ENCODE measurements at regions not wholly inside any gene's neighbourhood (a gene's known extent, or its start where the extent isn't known, plus 50 kb on each side); places are given as distances from the start of the nearest gene placed in this dataset.

DNA sequence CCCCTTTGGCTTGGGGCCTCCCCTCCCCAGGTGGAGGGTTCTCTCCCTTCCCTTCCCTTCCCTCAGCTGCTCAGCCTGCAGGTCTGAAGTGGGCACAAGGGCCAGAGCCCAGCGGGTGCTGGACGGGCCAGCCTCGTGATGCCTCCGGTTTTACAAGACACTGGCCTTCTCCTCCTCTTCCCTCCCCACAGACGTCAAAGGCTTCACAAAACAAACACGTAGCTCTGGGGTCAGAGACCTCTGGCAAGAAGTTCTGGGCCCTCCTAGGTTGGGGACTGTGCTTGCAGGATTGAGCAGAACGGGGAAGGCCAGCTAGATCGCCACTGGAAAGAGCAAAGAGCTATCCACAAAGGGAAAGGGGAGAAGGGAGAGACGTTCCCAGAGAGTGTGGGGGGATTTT, 81.4 kb upstream of the TPM1 start:
- TF ChIP-seq, protein P1, sequence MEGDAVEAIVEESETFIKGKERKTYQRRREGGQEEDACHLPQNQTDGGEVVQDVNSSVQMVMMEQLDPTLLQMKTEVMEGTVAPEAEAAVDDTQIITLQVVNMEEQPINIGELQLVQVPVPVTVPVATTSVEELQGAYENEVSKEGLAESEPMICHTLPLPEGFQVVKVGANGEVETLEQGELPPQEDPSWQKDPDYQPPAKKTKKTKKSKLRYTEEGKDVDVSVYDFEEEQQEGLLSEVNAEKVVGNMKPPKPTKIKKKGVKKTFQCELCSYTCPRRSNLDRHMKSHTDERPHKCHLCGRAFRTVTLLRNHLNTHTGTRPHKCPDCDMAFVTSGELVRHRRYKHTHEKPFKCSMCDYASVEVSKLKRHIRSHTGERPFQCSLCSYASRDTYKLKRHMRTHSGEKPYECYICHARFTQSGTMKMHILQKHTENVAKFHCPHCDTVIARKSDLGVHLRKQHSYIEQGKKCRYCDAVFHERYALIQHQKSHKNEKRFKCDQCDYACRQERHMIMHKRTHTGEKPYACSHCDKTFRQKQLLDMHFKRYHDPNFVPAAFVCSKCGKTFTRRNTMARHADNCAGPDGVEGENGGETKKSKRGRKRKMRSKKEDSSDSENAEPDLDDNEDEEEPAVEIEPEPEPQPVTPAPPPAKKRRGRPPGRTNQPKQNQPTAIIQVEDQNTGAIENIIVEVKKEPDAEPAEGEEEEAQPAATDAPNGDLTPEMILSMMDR (IDR thresholded peaks at IDR 0.05) = no peak
- TF ChIP-seq POLR2A (IDR thresholded peaks at IDR 0.05) = no peak

Measured in body of pancreas (tissue), 4 donors.